BJ (cell line): ENCODE measurements at regions not wholly inside any gene's neighbourhood (a gene's known extent, or its start where the extent isn't known, plus 50 kb on each side); places are given as distances from the start of the nearest gene placed in this dataset.

Source experiments
- CTCF ChIA-PET: fragments of 350-600 bp; formaldehyde crosslinking; extraction: SDS; loops from one replicate; lab custom pipeline; 2021; ENCODE audit warnings: antibody characterized with exemption, inconsistent platforms; lab: Yijun Ruan, JAX
- POLR2A ChIA-PET: fragments of 300-600 bp; sonication (Branson Sonifier 250); formaldehyde crosslinking; extraction: SDS; loops from one replicate; lab custom pipeline; 2021; ENCODE audit warnings: antibody characterized with exemption; lab: Charles Lee
- DNase-seq: peaks from one replicate; pipeline ENCODE4 v3.0.0-alpha.2; 2011; ENCODE audit warnings: low read depth
- H3K27me3 ChIP-seq: 2 replicates; pipeline ENCODE4 v1.6.0; 2011; ENCODE audit warnings: low read length; ENCODE audit not compliant: control insufficient read depth, insufficient read depth
- H3K36me3 ChIP-seq: 2 replicates; pipeline ENCODE4 v1.5.1; 2011; ENCODE audit warnings: low read length; ENCODE audit not compliant: control insufficient read depth, insufficient read depth
- H3K4me3 ChIP-seq: 2 replicates; pipeline ENCODE4 v1.5.1; 2011; ENCODE audit warnings: low read depth, mild to moderate bottlenecking, control low read depth, low read length
- TF ChIP-seq, protein P1 (sequence below): IDR thresholded peaks from 2 replicates; pipeline ENCODE4 v1.5.1; 2011; ENCODE audit warnings: low read depth, mild to moderate bottlenecking, control low read depth, inconsistent platforms, low read length, moderate library complexity; ENCODE audit not compliant: insufficient read depth

DNA sequence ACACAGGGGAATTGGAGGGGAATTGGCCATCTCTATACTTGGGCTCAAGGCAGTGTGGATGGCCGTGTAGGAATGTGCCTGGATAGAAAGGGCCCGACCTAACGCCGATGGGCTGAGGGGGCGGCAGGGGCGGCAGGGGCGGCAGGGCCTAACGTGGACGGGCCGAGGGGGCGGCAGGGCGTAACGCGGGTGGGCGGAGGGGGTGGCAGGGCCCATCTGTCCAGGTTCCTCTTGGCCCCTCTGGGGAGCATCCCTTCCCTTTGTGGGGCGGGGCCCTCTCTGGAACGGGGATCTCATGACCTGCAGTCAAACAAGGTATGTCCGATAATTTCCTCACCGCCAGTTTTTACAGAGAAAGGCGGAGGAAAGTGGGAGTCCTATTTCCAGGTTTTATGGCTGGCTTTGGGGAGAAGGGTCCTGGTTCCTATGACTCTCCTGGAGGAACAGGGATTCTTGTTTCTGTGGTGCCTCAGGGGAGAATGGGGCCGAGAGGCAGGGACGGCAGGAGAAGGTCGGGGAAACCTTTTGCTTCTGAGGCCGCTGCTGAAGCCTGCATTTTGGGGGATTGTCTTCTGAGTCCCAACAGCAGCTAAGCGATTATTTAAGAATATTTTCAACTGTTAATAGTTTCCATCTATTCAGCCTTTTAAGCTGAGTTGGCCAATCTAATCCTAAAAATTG, 100.8 kb upstream of the FRMD1 start:
- CTCF ChIA-PET, result no interaction called here
- no peaks in the 10 kb centered on the region for H3K27me3 ChIP-seq
- TF ChIP-seq, protein P1, sequence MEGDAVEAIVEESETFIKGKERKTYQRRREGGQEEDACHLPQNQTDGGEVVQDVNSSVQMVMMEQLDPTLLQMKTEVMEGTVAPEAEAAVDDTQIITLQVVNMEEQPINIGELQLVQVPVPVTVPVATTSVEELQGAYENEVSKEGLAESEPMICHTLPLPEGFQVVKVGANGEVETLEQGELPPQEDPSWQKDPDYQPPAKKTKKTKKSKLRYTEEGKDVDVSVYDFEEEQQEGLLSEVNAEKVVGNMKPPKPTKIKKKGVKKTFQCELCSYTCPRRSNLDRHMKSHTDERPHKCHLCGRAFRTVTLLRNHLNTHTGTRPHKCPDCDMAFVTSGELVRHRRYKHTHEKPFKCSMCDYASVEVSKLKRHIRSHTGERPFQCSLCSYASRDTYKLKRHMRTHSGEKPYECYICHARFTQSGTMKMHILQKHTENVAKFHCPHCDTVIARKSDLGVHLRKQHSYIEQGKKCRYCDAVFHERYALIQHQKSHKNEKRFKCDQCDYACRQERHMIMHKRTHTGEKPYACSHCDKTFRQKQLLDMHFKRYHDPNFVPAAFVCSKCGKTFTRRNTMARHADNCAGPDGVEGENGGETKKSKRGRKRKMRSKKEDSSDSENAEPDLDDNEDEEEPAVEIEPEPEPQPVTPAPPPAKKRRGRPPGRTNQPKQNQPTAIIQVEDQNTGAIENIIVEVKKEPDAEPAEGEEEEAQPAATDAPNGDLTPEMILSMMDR, result no peak
- no peak overlapping the region for H3K4me3 ChIP-seq
- no peak for DNase-seq
- no peaks in the 10 kb centered on the region for H3K36me3 ChIP-seq
- POLR2A ChIA-PET, result no interaction called here

DNA sequence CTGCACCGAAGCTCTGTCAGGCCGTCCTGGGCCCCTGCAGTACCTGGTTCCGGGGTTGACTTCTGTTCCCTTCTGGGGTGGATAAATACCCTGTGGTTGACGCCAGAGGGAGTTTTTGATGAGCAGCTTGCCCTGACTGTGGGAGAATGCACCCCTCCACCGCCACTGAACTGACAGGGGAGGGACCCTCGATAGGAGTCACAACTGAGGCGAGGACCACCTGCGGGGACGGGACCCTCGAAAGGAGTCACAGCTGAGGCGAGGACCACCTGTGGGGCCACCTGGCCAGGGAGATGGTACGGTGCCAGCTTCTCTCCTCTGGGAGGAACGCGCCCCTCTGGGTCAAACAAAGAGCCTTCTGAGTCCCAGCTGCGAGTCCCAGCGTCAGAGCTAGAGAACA, 100.1 kb upstream of the FRMD1 start:
- ChIA-PET CTCF (no interaction called here), POLR2A (no interaction called here)
- no peak for DNase-seq
- TF ChIP-seq, protein P1, result no peak
- Histone ChIP-seq H3K27me3 (no peaks in the 10 kb centered on the region), H3K4me3 (no peak overlapping the region), H3K36me3 (no peaks in the 10 kb centered on the region)

DNA sequence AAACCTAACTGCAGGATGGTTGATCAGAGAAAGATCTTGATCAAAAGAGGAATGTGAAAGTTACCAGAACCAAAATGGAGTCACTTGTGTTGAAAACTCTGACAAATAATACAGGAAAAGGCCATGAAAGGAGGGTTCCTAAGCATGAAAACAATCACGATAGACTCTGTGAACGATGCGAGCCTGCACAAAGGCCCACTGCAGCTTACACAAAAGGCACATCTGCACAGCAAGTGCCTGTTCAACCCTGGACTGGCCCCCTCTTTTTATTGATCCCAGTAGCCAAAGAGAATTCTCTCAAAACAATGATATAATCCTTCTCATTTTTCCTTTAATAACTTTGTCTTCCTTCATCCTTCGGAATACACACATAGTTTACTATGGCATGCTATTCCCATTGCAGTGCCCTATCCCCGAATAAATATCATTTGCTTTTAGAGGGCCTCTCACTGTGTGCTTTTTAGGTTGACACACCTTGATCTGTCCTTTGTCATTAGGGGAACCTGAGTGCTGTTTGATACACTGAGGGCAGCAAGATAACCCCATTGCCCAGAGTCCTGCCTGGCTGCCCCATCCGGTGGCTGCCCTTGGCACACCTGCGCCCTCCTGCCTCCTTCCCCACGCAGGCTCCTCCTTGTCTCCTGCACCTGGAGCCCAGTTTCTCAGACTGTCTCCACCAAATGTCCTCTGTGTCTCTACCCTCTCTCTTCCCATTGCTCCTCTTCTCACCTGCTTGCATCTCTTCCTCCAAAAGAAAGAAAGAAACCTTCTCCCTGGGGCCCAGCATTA, 98.3 kb upstream of the FRMD1 start:
- no peak for DNase-seq
- POLR2A ChIA-PET, result no interaction called here
- no peak overlapping the region for H3K4me3 ChIP-seq
- no peaks in the 10 kb centered on the region for H3K36me3 ChIP-seq
- H3K27me3 ChIP-seq, result no peaks in the 10 kb centered on the region
- CTCF ChIA-PET, result no interaction called here
- TF ChIP-seq, protein P1, result no peak

DNA sequence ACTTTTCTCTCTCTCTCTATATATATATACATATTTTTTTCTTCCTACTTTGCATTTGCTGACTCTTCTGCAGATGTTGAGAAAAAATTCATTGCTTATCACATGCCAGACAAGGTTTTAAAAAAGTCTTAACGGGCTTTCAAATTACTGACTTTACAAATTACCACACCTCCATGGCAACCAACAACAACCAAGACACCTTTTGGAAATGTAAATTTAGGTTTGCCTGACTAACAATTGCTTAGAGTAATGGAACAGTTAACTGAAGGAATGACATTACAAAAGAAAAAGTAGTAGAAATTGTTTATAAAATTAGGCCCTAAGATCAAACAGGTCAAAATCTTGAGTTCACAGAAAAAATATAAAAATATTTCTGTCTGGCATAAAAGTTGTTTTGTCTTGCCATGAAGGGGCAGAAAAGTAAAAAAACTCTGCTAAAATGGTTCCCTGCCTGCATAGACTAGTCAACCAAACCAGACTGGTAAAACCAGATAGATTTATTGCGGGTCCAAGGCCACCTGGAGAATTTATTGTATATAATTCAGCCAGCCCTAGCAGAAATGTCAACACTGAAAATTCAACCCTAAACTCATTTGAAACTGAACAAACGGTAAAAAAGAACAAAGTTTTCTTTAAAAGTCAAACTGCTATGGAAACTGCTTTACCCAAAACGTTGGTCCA, 92.8 kb upstream of the FRMD1 start:
- Histone ChIP-seq H3K4me3 (no peak overlapping the region), H3K27me3 (no peaks in the 10 kb centered on the region), H3K36me3 (no peaks in the 10 kb centered on the region)
- DNase-seq, result no peak
- ChIA-PET POLR2A (no interaction called here), CTCF (no interaction called here)
- TF ChIP-seq, protein P1, result no peak
